ENCODE measurements at regions not wholly inside any gene's neighbourhood (a gene's known extent, or its start where the extent isn't known, plus 50 kb on each side); places are given as distances from the start of the nearest gene placed in this dataset.

DNA sequence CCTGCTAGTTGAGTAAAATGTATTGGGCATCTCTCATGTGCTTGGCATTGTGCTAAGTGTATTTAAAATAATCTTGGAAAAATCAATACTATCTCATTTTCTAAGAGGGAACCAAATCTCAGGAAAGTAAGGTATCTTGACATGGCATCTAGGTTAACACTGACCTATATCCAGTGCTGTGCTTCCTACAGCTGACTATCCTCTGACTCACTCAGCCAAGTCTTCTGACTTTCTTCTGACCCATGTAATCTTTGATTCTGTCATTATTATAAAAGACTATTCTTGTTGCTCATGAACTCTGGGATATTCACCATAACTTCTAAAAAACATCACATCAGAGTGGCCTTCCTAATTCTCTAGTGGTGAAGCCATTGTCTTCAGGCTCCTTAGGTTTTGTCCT lies 304.1 kb upstream of the TENM4 start:
- BruUV-seq (replicated peaks) = no TSS peak
- Mint-ChIP-seq H3K4me3 (ENCODE audit: unreplicated experiment) (no peak overlapping the region), H3K4me1 (ENCODE audit: insufficient read depth, unreplicated experiment) (no peaks in the 10 kb centered on the region), H3K9me3 (ENCODE audit: unreplicated experiment) (no peaks in the 10 kb centered on the region), H3K27ac (ENCODE audit: low read depth, unreplicated experiment) (no peak overlapping the region), H3K36me3 (ENCODE audit: insufficient read depth, unreplicated experiment) (no peaks in the 10 kb centered on the region), H3K27me3 (ENCODE audit: insufficient read depth, unreplicated experiment) (peaks cover 16% of the 10 kb centered on the region)
- no peak for TF ChIP-seq CTCF (IDR thresholded peaks at IDR 0.05; ENCODE audit: unreplicated experiment)
- ChIA-PET POLR2A (interaction anchor here (0.7 kb wide), 1 partner anchor 373 kb away, joined by 3 read pairs; no protein-coding TSS in a partner anchor), CTCF (interaction anchor here (0.6 kb wide), 2 partner anchors 30 to 1111 kb away, joined by 3 to 4 read pairs; no protein-coding TSS in a partner anchor)
- DNase-seq (ENCODE audit: unreplicated experiment) = peak; percentile 3
- intact Hi-C loops (cut with micrococcal nuclease) = no loop called here

- no peak overlapping the region for H3K4me3 Mint-ChIP-seq (ENCODE audit: unreplicated experiment)
- H3K36me3 Mint-ChIP-seq (ENCODE audit: insufficient read depth, unreplicated experiment) = no peaks in the 10 kb centered on the region
- intact Hi-C loops (cut with micrococcal nuclease) = no loop called here
- ChIA-PET CTCF (interaction anchor here (0.9 kb wide), 1 partner anchor 12 kb away, joined by 3 read pairs; no protein-coding TSS in a partner anchor), POLR2A (no interaction called here)
- no peaks in the 10 kb centered on the region for H3K4me1 Mint-ChIP-seq (ENCODE audit: insufficient read depth, unreplicated experiment)
- no peaks in the 10 kb centered on the region for H3K9me3 Mint-ChIP-seq (ENCODE audit: unreplicated experiment)
- no TSS peak for BruUV-seq (replicated peaks)
- DNase-seq (ENCODE audit: unreplicated experiment) = no peak
- peaks cover 12% of the 10 kb centered on the region for H3K27me3 Mint-ChIP-seq (ENCODE audit: insufficient read depth, unreplicated experiment)
- H3K27ac Mint-ChIP-seq (ENCODE audit: low read depth, unreplicated experiment) = no peak overlapping the region
- no peak for TF ChIP-seq CTCF (IDR thresholded peaks at IDR 0.05; ENCODE audit: unreplicated experiment)
These were observed 301.3 kb upstream of the TENM4 start for GRCh38 chr11:79742176-79742575.

- no peaks in the 10 kb centered on the region for H3K9me3 Mint-ChIP-seq (ENCODE audit: unreplicated experiment)
- TF ChIP-seq CTCF (IDR thresholded peaks at IDR 0.05; ENCODE audit: unreplicated experiment) = no peak
- H3K4me1 Mint-ChIP-seq (ENCODE audit: insufficient read depth, unreplicated experiment) = no peaks in the 10 kb centered on the region
- no peak overlapping the region for H3K4me3 Mint-ChIP-seq (ENCODE audit: unreplicated experiment)
- DNase-seq (ENCODE audit: unreplicated experiment) = no peak
- POLR2A ChIA-PET = no interaction called here
- no TSS peak for BruUV-seq (replicated peaks)
- intact Hi-C loops (cut with micrococcal nuclease) = no loop called here
- H3K27me3 Mint-ChIP-seq (ENCODE audit: insufficient read depth, unreplicated experiment) = peaks cover 12% of the 10 kb centered on the region
- CTCF ChIA-PET = no interaction called here
- H3K36me3 Mint-ChIP-seq (ENCODE audit: insufficient read depth, unreplicated experiment) = no peaks in the 10 kb centered on the region
- H3K27ac Mint-ChIP-seq (ENCODE audit: low read depth, unreplicated experiment) = no peak overlapping the region
These were observed 298.8 kb upstream of the TENM4 start for GRCh38 chr11:79739591-79739990.

- no peak for TF ChIP-seq CTCF (IDR thresholded peaks at IDR 0.05; ENCODE audit: unreplicated experiment)
- intact Hi-C loops (cut with micrococcal nuclease) = no loop called here
- H3K4me1 Mint-ChIP-seq (ENCODE audit: insufficient read depth, unreplicated experiment) = no peaks in the 10 kb centered on the region
- H3K27ac Mint-ChIP-seq (ENCODE audit: low read depth, unreplicated experiment) = no peak overlapping the region
- no peaks in the 10 kb centered on the region for H3K27me3 Mint-ChIP-seq (ENCODE audit: insufficient read depth, unreplicated experiment)
- BruUV-seq (replicated peaks) = no TSS peak
- no peaks in the 10 kb centered on the region for H3K36me3 Mint-ChIP-seq (ENCODE audit: insufficient read depth, unreplicated experiment)
- H3K9me3 Mint-ChIP-seq (ENCODE audit: unreplicated experiment) = peaks cover 8% of the 10 kb centered on the region
- ChIA-PET POLR2A (no interaction called here), CTCF (interaction anchor here (1.3 kb wide), 1 partner anchor 9 kb away, joined by 4 read pairs; no protein-coding TSS in a partner anchor)
- no peak overlapping the region for H3K4me3 Mint-ChIP-seq (ENCODE audit: unreplicated experiment)
- no peak for DNase-seq (ENCODE audit: unreplicated experiment)
These were observed 286.4 kb upstream of the TENM4 start for GRCh38 chr11:79727221-79727620.

All from MCF 10A (cell line).